Inferior parietal cortex (tissue), 1 donor: ENCODE measurements at regions not wholly inside any gene's neighbourhood (a gene's known extent, or its start where the extent isn't known, plus 50 kb on each side); places are given as distances from the start of the nearest gene placed in this dataset.

Experiments used
- DNase-seq: peaks from one replicate; pipeline ENCODE4 v3.0.0-alpha.2; 2016; ENCODE audit errors: extremely low spot score

- DNase-seq: no peak
These were observed 98.6 kb downstream of the BCL2L11 start for GRCh38 chr2:111219285-111219684.

GRCh38 chr2:111219734-111220505 lies 99.2 kb downstream of the BCL2L11 start:
- DNase-seq: no peak

- no peak for DNase-seq
These were observed 100.2 kb downstream of the BCL2L11 start for GRCh38 chr2:111220962-111221361.

GRCh38 chr2:111221701-111222100 lies 101.0 kb downstream of the BCL2L11 start:
- DNase-seq: no peak

- no peak for DNase-seq
These were observed 101.6 kb downstream of the BCL2L11 start for GRCh38 chr2:111222204-111222866.

- DNase-seq: no peak
These were observed 105.1 kb downstream of the BCL2L11 start for GRCh38 chr2:111225856-111226255.

- no peak for DNase-seq
These were observed 106.4 kb downstream of the BCL2L11 start for GRCh38 chr2:111226876-111227700.

GRCh38 chr2:111227716-111228141 lies 107.0 kb downstream of the BCL2L11 start:
- DNase-seq: no peak

- no peak for DNase-seq
These were observed 111.0 kb downstream of the BCL2L11 start for GRCh38 chr2:111231532-111232252.

- DNase-seq: no peak
These were observed 114.7 kb downstream of the BCL2L11 start for GRCh38 chr2:111235192-111236015.

- DNase-seq: no peak
These were observed 115.3 kb downstream of the BCL2L11 start for GRCh38 chr2:111236025-111236424.

- no peak for DNase-seq
These were observed 117.6 kb downstream of the BCL2L11 start for GRCh38 chr2:111238296-111238695.

GRCh38 chr2:111239107-111239506 lies 118.4 kb downstream of the BCL2L11 start:
- no peak for DNase-seq

- DNase-seq: no peak
These were observed 119.0 kb downstream of the BCL2L11 start for GRCh38 chr2:111239581-111240249.

- DNase-seq: no peak
These were observed 122.6 kb downstream of the BCL2L11 start for GRCh38 chr2:111243295-111243694.

- no peak for DNase-seq
These were observed 124.2 kb downstream of the BCL2L11 start for GRCh38 chr2:111244864-111245263.

- DNase-seq: no peak
These were observed 125.9 kb downstream of the BCL2L11 start for GRCh38 chr2:111246620-111247061.

GRCh38 chr2:111247491-111247890 lies 126.8 kb downstream of the BCL2L11 start:
- no peak for DNase-seq

GRCh38 chr2:111249806-111250205 lies 129.1 kb downstream of the BCL2L11 start:
- DNase-seq: no peak

- no peak for DNase-seq
These were observed 129.8 kb downstream of the BCL2L11 start for GRCh38 chr2:111250448-111251030.
